H7 (cell line): ENCODE measurements at regions not wholly inside any gene's neighbourhood (a gene's known extent, or its start where the extent isn't known, plus 50 kb on each side); places are given as distances from the start of the nearest gene placed in this dataset.

Source experiments
- DNase-seq: peaks from one replicate; pipeline ENCODE4 v3.0.0; 2012
- H3K27me3 ChIP-seq: 2 replicates; pipeline ENCODE4 v1.6.0; 2011; ENCODE audit warnings: mild to moderate bottlenecking, low read length; ENCODE audit not compliant: control insufficient read depth, insufficient read depth
- H3K36me3 ChIP-seq: replicated peaks from 2 replicates; pipeline ENCODE4 v1.5.1; 2011; ENCODE audit warnings: low read length; ENCODE audit not compliant: control insufficient read depth, insufficient read depth
- H3K4me3 ChIP-seq: 2 replicates; pipeline ENCODE4 v1.5.1; 2011; ENCODE audit warnings: low read depth, mild to moderate bottlenecking, control low read depth, low read length, moderate library complexity; ENCODE audit not compliant: insufficient read depth

DNA sequence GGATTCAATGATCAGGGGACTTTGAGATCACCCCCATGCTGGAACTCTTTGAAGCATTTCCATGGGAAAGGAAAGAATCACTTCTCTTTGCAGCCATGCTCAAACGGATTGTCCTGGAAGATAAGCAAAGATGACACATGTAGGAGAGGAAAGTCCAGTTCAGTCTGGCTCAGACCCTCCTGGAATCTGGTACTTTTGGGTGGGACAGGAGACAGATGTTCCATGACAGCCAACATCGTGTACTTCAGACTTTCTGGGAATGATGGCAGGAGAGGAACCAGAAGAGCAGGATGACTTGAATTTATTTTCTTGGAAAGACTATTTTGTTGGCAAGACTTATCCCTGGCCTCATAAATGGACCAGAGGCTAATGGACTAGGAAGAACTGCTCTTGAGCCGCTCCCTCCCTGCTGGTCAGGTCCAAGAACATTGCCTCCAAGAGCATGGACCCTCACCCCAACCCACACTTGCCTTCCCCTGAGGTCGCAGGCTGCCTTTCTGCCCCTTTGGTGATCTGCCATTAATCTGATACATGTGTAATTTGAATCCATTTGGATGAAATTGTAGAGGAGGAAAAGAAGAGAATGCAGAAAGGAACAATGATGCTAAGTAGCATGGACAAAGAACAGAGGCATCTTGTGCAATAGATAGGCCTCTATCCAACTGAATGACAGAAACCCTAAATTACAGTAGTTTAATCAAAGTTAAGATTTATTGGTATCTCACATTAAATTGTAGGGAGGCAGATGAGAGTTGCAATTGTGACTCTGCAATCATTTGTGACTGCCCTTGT is 201.0 kb downstream of the SNX19 start:
- H3K27me3 ChIP-seq: no peaks in the 10 kb centered on the region
- DNase-seq: no peak

DNA sequence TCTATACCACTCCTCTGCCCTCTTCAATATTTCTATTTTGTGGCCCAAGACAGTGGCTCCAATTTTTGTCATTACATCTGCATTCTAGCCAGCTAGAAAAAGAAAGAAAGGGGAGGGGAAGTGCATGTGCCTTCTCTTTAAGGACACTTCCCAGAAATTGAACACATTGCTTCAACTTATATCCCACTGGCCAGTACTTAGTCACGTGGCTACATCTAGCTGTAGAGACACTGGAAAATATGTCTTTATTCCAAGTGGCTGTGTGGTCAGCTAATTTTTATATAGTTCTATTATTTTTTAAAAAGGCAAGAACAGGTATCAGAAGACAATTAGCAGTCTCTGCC is 200.4 kb downstream of the SNX19 start:
- Histone ChIP-seq H3K27me3 (no peaks in the 10 kb centered on the region), H3K4me3 (no peak overlapping the region), H3K36me3 (no peaks in the 10 kb centered on the region)
- DNase-seq: no peak

More for the DNA sequence above, 201.0 kb downstream of the SNX19 start:
- no peaks in the 10 kb centered on the region for H3K36me3 ChIP-seq
- H3K4me3 ChIP-seq: no peak overlapping the region

DNA sequence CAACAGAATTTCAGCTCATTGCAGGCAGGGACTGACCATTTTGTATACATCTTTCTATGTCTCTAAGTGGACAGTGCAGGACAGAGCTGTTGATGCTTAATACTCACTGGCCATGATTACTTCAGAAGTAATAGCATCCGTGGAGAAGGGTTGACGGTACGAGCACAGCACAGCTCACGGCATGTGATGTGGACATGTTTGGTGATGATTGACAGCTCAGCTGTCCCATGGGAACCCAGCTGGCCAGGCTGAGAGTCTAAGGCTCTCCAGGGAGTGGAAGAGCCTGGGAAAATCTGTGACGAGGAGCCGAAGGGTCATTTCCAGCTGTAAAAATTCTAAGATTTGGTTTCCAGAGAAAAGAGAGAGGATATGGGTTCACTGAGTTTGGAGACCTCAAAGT is 198.2 kb downstream of the SNX19 start:
- no peak for DNase-seq
- Histone ChIP-seq H3K27me3 (no peaks in the 10 kb centered on the region), H3K4me3 (no peak overlapping the region), H3K36me3 (no peaks in the 10 kb centered on the region)

DNA sequence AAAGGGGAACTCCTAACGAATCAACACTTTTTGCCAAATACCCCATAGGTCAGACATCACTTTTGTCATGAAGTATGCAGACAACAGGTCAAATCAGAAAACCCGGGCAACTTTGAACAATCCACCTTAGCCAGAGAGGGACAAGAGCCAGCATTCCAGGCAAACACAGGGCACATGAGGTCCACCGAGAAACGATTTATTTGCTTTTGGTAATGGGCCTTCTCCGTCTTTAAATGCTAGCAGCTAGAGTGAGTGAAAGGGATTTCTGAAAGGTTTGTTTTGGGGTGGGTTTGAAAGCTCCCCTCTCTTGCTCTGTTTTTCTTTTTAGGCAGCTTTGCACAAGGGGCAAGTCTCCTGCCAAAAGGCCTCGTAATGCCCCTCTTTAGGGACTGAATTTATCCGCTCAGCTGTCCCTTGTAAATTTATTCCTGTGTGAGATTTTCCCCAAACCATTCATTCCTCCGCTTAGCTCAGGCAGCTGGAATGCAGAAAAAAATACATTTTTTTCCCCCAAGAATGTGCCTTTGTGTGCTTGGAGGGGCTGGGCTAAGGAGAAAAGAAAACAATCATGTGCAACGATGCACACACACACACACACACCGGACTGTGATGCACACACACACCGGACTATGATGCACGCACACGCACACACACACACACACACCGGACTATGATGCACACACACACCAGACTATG is 196.9 kb downstream of the SNX19 start:
- H3K4me3 ChIP-seq: no peak overlapping the region
- no peaks in the 10 kb centered on the region for H3K27me3 ChIP-seq
- H3K36me3 ChIP-seq: no peaks in the 10 kb centered on the region
- DNase-seq: no peak

DNA sequence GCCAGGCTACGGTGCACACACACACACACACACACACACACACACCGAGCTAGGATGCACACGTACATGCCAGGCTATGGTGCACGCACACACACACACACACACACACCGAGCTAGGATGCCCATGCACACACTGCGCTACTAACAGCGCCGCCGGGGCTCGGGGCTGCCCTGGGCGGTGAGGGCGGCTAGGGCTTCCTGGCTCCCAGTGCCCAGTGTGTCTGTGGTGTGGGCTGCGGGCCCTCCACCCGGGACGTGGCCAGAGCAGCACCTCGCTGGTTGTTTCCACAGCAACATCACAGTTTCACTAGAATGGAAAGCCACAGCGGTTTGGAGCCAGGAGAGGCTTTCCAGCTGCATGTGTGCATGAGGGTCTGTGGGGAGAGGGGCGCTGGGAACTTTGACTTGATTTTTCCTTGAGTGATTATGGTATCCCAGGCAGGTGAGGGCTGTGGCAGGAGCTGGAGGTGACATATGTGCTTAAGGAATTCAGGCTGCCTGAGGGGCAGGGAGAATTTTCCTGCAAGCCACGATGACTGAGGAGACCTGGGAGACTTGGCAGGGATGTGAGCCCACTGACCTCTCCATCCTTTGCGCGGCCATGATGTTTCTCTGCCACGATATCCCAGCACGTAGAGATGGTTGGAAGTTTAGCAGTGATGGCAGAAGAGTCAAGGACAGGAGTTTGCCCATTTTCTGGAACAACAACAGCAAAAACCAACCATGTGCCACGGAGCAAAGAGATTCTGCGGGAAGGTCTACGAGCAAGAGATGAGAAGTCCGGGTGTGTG is 195.9 kb downstream of the SNX19 start:
- Histone ChIP-seq H3K27me3 (no peaks in the 10 kb centered on the region), H3K36me3 (no peaks in the 10 kb centered on the region), H3K4me3 (no peak overlapping the region)
- peak; percentile 40 for DNase-seq

DNA sequence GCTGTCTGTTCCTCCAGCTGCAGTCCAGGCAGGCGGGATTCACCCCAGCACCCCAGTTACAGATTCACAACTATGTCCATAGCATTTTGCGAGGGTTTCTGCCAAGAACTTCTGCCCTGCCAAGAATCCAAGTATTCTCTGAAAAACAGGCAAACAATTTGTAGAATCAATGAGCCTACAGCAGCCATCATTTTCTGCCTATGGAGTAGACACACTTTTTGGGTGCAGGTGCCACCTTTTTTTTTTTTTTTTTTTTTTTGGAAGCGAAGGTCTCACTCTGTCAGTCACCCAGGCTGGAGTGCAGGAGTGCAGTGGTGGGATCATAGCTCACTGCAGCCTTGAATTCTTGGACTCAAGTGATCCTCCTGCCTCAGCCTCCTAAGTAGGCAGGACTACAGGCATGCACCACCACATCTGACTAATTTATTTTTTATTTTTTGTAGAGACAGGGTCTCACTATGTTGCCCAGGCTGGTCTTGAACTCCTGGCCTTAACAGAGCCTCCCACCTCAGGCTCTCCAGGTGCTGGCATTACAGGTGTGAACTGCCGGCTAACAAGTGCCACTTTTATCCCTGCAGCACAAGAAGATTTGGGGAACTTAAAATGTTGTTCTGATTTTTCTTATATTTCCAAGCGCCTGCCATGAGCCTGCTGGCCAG is 195.1 kb downstream of the SNX19 start:
- H3K36me3 ChIP-seq: no peaks in the 10 kb centered on the region
- no peak for DNase-seq

DNA sequence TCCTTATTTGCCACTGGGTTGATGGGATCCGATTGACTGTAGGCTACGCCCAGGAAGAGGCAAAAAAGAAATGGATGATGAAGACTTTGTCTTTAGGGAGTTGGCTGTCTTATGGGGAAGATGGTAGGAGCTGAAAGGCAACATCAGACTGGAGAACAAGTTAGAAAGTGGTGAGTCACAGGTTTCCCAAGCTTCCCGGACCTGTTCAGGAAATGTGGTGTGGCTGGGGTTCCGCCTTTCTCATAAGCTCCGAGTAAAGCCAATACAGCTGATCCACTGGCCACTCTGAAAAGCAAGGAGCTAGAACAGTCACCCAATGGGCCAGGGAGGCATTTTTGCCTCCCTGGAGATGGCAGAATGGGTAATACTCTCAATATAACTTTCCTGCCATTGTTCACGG is 194.5 kb downstream of the SNX19 start:
- H3K36me3 ChIP-seq: no peaks in the 10 kb centered on the region
- no peaks in the 10 kb centered on the region; the same call in 1 of the 2 replicates for H3K27me3 ChIP-seq
- H3K4me3 ChIP-seq: no peak overlapping the region
- DNase-seq: no peak

More for the DNA sequence above, 195.1 kb downstream of the SNX19 start:
- H3K4me3 ChIP-seq: no peak overlapping the region
- H3K27me3 ChIP-seq: no peaks in the 10 kb centered on the region; the same call in 1 of the 2 replicates

DNA sequence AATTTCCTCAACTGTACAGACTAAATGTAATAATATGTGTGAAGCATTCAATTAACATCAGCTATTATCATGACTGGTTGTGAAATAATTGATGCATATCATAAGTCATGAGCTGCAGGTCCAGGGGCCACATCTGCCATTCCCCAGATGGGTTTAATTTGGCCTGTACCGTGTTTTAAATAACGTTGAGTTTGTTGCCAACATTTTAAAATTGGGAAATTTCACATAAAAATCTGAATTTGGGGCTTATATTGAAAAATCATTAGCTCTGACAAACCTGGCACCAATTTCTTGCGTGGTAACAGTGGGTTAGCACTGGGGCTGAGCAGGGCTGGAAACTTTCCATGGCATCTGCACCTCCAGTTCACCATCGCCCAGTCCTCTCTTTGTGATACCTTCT is 193.9 kb downstream of the SNX19 start:
- H3K36me3 ChIP-seq: no peaks in the 10 kb centered on the region
- no peaks in the 10 kb centered on the region; the same call in 1 of the 2 replicates for H3K27me3 ChIP-seq
- no peak overlapping the region for H3K4me3 ChIP-seq
- no peak for DNase-seq

DNA sequence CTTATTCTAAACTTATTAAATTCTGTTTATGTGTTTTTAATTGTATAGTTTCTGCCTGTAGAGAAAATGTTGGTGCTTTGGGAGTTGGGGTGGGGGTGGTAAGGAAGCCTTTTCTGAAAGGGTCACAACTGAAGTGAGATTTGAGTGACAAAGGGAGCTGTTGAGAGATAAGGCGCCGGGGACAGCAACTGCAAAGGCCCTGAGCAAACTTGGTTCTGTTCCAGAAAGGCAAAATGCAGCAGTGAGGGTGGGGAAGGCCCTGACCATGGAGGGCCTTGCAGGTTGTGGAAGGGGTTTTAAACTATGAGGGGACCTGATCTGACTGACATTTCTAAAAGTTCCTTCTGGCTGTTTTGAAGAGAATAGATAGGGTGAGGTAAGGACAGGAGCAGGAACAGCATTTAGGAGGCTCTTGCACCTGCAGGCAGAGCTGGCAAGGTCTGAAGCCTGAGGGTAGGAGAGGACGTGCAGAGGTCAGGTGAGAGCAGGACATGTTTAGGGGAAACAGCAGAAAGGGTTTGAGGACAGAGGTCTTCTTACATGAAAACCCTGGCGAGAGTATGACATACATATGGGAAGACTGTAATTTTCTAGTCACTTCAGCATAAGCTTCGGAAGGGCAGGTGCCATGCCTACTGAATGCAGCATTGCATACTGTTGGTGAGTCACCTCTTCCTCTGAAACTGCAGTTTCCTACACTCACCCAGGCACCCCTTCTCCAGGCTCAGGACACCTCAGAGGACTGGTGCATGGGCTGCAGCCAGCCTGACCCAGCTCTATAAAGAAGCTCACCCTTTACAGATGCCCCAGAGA is 190.7 kb downstream of the SNX19 start:
- no peak for DNase-seq
- no peak overlapping the region for H3K4me3 ChIP-seq
- H3K27me3 ChIP-seq: no peaks in the 10 kb centered on the region; the same call in 1 of the 2 replicates
- no peaks in the 10 kb centered on the region for H3K36me3 ChIP-seq

DNA sequence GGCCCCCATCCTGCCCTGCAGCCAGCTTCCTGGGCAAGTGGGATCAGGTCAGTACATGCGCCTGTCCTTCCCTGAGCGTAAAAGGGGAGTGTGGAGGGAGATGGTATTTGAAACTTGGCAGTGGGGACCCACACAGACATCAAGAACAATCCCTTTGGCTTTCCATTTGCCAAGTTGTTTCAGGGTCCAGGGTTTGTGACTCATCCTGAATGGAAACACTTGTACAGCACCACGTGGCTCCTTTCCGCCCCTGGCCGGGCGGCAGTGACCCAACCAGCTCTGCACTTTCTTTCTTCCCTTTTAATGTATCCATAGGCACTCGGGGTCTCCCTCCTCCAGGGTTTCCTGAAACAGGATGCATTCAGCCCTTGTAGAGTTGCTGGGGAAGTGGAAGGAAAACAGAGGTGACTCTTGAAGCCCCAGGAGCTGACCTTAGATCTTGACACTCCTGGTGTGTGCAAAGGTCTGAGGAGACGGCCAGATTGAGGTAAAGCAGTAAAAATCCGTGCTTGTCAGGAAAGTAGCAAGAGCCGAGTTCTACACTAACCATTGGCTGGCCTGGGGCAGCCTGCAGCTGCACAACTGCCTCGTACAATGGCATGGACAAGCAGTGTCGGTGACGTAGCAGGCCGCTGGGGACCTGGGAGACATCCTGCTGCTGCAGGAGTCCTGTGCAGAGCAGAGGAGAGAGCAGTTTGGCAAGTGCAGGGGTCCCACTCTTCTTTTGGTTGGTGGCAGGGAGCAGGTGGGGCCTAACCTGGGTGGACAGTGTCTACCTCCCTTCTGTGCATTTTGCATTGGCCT is 189.8 kb downstream of the SNX19 start:
- no peak for DNase-seq
- no peak overlapping the region for H3K4me3 ChIP-seq
- no peaks in the 10 kb centered on the region for H3K36me3 ChIP-seq
- H3K27me3 ChIP-seq: no peaks in the 10 kb centered on the region; the same call in 1 of the 2 replicates

DNA sequence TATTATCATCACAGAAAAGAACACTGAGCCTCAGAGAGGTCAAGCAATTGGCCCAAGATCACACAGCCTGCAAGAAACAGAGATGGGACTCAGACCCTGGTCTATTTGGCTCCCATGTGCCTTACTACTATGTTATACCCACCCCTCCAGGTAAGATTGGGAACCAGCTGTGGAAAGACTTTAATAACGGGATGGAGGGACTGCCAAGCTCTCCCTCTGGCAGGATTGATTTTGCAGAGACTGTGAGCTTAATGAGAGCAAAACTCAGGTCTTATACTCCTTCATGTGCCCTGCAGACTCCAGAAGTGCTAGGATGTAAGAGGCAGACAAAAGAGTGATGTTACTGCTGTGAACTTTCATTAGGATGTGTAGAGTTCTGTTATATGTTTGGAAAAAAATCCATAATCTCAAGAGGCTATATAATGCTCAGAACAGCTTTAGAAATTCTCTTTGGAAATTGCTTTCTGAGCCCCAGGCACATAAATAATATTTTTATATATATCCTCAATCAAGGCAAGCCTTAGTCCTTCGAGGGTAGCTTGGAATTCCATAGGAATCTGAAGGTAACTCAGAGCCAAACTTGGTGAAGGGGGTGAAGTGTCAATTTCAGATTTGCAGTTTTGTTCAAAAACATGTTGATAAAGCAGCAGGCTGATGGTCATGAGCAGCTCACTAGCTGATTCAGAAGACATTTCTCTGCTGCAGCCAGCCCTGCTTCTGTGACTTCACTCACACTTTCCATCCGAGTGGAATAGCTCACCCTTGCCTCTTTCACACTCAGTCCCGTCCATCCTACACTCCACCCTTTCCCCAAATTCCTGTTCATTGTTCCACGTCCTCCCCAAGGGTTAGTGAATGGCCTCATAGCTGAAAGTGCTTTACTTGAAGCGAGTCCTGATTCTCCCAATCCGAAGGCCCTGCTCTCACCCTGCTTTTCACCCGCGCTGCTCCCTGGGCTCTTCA is 188.8 kb downstream of the SNX19 start:
- no peaks in the 10 kb centered on the region for H3K36me3 ChIP-seq

More for the DNA sequence above, 188.8 kb downstream of the SNX19 start:
- peak; percentile 4 for DNase-seq
- H3K27me3 ChIP-seq: no peaks in the 10 kb centered on the region; the same call in 1 of the 2 replicates
- H3K4me3 ChIP-seq: no peak overlapping the region
